PC-3 (cell line): ENCODE measurements at regions not wholly inside any gene's neighbourhood (a gene's known extent, or its start where the extent isn't known, plus 50 kb on each side); places are given as distances from the start of the nearest gene placed in this dataset.

Experiments
- ATAC-seq: fragments of 200-7000 bp; cut with Tn5 transposase; 2 replicates; pipeline ENCODE4 v1.9.1; 2020; ENCODE audit warnings: mild to moderate bottlenecking, moderate library complexity
- BruUV-seq: library from RNA; stranded (reverse); fragments of 400-500 nt; replicated peaks from 2 replicates; lab custom pipeline; 2021; lab: Mats Ljungman, UMichigan
- CTCF ChIA-PET: fragments of 300-600 bp; sonication (Branson Sonifier 250); formaldehyde crosslinking; loops from one replicate; lab custom pipeline; 2022; ENCODE audit warnings: antibody characterized with exemption; lab: Charles Lee
- POLR2A ChIA-PET: fragments of 300-600 bp; sonication (Branson Sonifier 250); formaldehyde crosslinking; loops from one replicate; lab custom pipeline; 2022; ENCODE audit warnings: antibody characterized with exemption; ENCODE audit not compliant: unreplicated experiment; lab: Charles Lee
- DNase-seq: peaks from one replicate; pipeline ENCODE4 v3.0.0-alpha.2; 2015
- H2AFZ ChIP-seq: fragments of 300-600 bp; sonication (generic); 2 replicates; pipeline ENCODE4 v1.6.0; 2016; ENCODE audit warnings: antibody characterized with exemption, low read length
- H3F3A ChIP-seq: fragments of 300-600 bp; sonication (generic); one replicate; pipeline ENCODE4 v1.6.0; 2017; ENCODE audit warnings: antibody characterized with exemption, low read length, control low read depth, mild to moderate bottlenecking; ENCODE audit not compliant: unreplicated experiment
- H3K27ac ChIP-seq: fragments of 300-600 bp; sonication (generic); 2 replicates; pipeline ENCODE4 v1.5.1; 2016; ENCODE audit warnings: mild to moderate bottlenecking, low read length
- H3K27me3 ChIP-seq: fragments of 300-600 bp; sonication (generic); 2 replicates; pipeline ENCODE4 v1.6.1; 2016; ENCODE audit warnings: low read length, mixed read lengths
- H3K36me3 ChIP-seq: fragments of 300-600 bp; sonication (generic); 2 replicates; pipeline ENCODE4 v1.6.1; 2016; ENCODE audit warnings: low read depth, mixed run types, low read length, mixed read lengths
- H3K4me1 ChIP-seq: fragments of 300-600 bp; sonication (generic); 2 replicates; pipeline ENCODE4 v1.5.1; 2016; ENCODE audit warnings: low read length; ENCODE audit not compliant: insufficient read depth
- H3K4me2 ChIP-seq: fragments of 300-600 bp; sonication (generic); 2 replicates; pipeline ENCODE4 v1.6.0; 2016; ENCODE audit warnings: low read length
- H3K4me3 ChIP-seq: fragments of 300-600 bp; sonication (generic); 2 replicates; pipeline ENCODE4 v1.5.1; 2016; ENCODE audit warnings: mild to moderate bottlenecking, low read length, mixed read lengths
- H3K79me2 ChIP-seq: fragments of 300-600 bp; sonication (generic); 2 replicates; pipeline ENCODE4 v1.6.1; 2017; ENCODE audit warnings: low read length, mixed read lengths
- H3K9ac ChIP-seq: fragments of 300-600 bp; sonication (generic); 2 replicates; pipeline ENCODE4 v1.6.0; 2016; ENCODE audit warnings: mild to moderate bottlenecking, low read length
- H3K9me2 ChIP-seq: fragments of 300-600 bp; sonication (generic); replicated peaks from 2 replicates; pipeline ENCODE4 v1.6.1; 2016; ENCODE audit warnings: mixed run types, low read length, mixed read lengths
- H3K9me3 ChIP-seq: fragments of 300-600 bp; sonication (generic); 2 replicates; pipeline ENCODE4 v1.6.1; 2016; ENCODE audit warnings: low read length, mixed read lengths
- H4K20me1 ChIP-seq: fragments of 300-600 bp; sonication (generic); 2 replicates; pipeline ENCODE4 v1.6.1; 2016; ENCODE audit warnings: low read length, mixed read lengths
- EZH2 ChIP-seq: fragments of 300-600 bp; sonication (generic); IDR thresholded peaks from one replicate; pipeline ENCODE4 v1.6.1; 2017; ENCODE audit warnings: antibody characterized with exemption, mild to moderate bottlenecking, low read length; ENCODE audit not compliant: unreplicated experiment
- EZH2phosphoT487 ChIP-seq: fragments of 300-600 bp; sonication (generic); IDR thresholded peaks from 2 replicates; pipeline ENCODE4 v1.6.1; 2018; ENCODE audit warnings: mild to moderate bottlenecking, antibody characterized with exemption, low read length, borderline replicate concordance
- intact Hi-C: fragments of 100-400 bp; cut with micrococcal nuclease; formaldehyde crosslinking; loops from 2 replicates; pipeline ENCODE4 v1.9.0; 2023
- TF ChIP-seq, protein P1 (sequence below): fragments of 300-600 bp; sonication (generic); conservative IDR thresholded peaks from 2 replicates; pipeline ENCODE4 v1.5.1; 2017; ENCODE audit warnings: antibody characterized with exemption, low read depth, mild to moderate bottlenecking, low read length

DNA sequence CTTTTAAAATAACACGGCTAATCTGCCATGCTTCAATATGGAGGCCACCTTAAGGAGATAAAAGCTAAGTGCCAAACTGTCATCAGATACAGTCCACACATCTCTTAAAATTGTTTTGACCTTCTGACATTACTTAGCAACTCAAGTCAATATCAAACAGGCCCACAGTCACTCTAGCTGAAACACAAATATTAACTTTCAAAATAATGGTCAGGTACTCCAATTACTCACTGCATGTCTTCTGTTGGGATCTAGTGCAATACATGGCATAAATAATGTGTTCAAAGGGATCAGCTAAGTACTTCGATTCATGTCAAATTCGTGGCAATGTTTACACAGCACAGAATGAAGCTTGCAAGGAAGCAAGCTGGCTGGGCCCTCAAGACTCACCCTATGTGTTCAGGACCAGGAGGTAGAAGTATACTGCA is 133.9 kb upstream of the BEND6 start:
- Histone ChIP-seq H3K79me2 (peaks cover 20% of the 10 kb centered on the region), H3K4me3 (no peak overlapping the region), H3K9me3 (no peaks in the 10 kb centered on the region), H4K20me1 (no peaks in the 10 kb centered on the region), H2AFZ (no peak overlapping the region), H3K36me3 (no peaks in the 10 kb centered on the region), H3K4me1 (no peaks in the 10 kb centered on the region), H3K9me2 (no peaks in the 10 kb centered on the region), H3K4me2 (no peak overlapping the region), H3F3A (no peaks in the 10 kb centered on the region), H3K27ac (no peak overlapping the region), H3K27me3 (no peaks in the 10 kb centered on the region), H3K9ac (no peak overlapping the region)
- TF ChIP-seq, protein P1, sequence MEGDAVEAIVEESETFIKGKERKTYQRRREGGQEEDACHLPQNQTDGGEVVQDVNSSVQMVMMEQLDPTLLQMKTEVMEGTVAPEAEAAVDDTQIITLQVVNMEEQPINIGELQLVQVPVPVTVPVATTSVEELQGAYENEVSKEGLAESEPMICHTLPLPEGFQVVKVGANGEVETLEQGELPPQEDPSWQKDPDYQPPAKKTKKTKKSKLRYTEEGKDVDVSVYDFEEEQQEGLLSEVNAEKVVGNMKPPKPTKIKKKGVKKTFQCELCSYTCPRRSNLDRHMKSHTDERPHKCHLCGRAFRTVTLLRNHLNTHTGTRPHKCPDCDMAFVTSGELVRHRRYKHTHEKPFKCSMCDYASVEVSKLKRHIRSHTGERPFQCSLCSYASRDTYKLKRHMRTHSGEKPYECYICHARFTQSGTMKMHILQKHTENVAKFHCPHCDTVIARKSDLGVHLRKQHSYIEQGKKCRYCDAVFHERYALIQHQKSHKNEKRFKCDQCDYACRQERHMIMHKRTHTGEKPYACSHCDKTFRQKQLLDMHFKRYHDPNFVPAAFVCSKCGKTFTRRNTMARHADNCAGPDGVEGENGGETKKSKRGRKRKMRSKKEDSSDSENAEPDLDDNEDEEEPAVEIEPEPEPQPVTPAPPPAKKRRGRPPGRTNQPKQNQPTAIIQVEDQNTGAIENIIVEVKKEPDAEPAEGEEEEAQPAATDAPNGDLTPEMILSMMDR = no peak
- TF ChIP-seq EZH2 (no peak), EZH2phosphoT487 (no peak)
- BruUV-seq = no TSS peak
- ChIA-PET CTCF (no interaction called here), POLR2A (no interaction called here)
- intact Hi-C loops = no loop called here
- no peak; the same call in 1 of the 2 replicates for ATAC-seq
- DNase-seq = no peak

DNA sequence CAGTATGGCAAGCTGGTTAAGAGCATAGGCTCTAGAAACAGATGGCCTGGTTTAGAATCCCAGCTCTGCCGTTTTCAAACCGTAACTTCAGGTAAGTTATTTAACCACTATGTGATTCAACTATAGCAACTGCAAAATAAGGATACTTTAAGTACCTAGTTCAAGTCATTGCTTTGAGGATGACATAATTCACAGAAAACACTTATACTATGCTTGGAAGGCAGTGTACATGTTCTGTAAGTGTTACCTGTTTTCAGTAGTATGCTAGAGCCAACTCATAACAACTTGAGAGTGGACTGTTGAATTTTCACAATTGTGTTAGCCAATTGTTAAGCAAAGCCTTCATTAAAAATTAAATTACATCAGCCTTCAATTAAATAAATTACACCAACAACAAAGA is 134.8 kb upstream of the BEND6 start:
- POLR2A ChIA-PET = interaction anchor here (0.6 kb wide), 1 partner anchor 18 kb away, joined by 5 read pairs; no protein-coding TSS in a partner anchor
- H3K9ac ChIP-seq = no peak overlapping the region
- H4K20me1 ChIP-seq = no peaks in the 10 kb centered on the region

DNA sequence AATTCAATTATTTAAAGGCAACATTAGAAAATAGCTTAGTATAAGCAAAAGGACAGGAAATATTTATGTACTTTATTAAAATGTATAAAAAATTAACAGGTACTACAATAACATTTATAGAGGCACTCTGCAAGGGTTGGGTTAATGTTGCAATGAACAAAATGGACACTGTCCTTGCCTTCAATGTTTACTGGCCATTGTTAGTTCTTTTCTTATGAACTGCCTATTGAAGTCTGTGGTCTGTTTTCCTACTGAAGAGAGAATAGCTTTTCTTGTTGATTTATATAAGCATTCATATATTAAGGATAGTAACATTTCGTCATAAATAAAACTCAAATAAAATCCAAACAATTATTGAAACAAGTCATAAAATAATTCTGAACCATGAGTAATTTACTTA is 135.3 kb upstream of the BEND6 start:
- Histone ChIP-seq H3K27me3 (no peaks in the 10 kb centered on the region), H2AFZ (no peak overlapping the region), H3K9ac (no peak overlapping the region), H3K36me3 (no peaks in the 10 kb centered on the region), H3F3A (no peaks in the 10 kb centered on the region), H3K9me3 (no peaks in the 10 kb centered on the region), H3K79me2 (peaks cover 31% of the 10 kb centered on the region), H3K9me2 (no peaks in the 10 kb centered on the region), H3K27ac (no peak overlapping the region), H3K4me2 (no peak overlapping the region), H4K20me1 (0 out of 2 replicates have a peak, but pooled peaks cover 2% of the 10 kb centered on the region), H3K4me3 (no peak overlapping the region), H3K4me1 (0 out of 2 replicates have a peak, but pooled peaks cover under 1% of the 10 kb centered on the region)
- ChIA-PET CTCF (interaction anchor here (0.5 kb wide), 1 partner anchor 199 kb away, joined by 5 read pairs; no protein-coding TSS in a partner anchor), POLR2A (interaction anchor here (0.6 kb wide), 2 partner anchors 18 to 117 kb away, joined by 5 read pairs; no protein-coding TSS in a partner anchor)
- intact Hi-C loops = no loop called here
- ATAC-seq (no peak), DNase-seq (no peak)
- BruUV-seq = no TSS peak
- TF ChIP-seq EZH2 (no peak), EZH2phosphoT487 (no peak)
- TF ChIP-seq, protein P1 = no peak

More for the DNA sequence above, 134.8 kb upstream of the BEND6 start:
- DNase-seq (no peak), ATAC-seq (no peak)
- intact Hi-C loops = no loop called here
- Histone ChIP-seq H2AFZ (no peak overlapping the region), H3K27ac (no peak overlapping the region), H3K27me3 (no peaks in the 10 kb centered on the region), H3K4me3 (no peak overlapping the region), H3K9me2 (no peaks in the 10 kb centered on the region), H3K79me2 (peaks cover 26% of the 10 kb centered on the region), H3K4me2 (no peak overlapping the region), H3K9me3 (no peaks in the 10 kb centered on the region), H3F3A (no peaks in the 10 kb centered on the region), H3K36me3 (no peaks in the 10 kb centered on the region), H3K4me1 (no peaks in the 10 kb centered on the region)
- CTCF ChIA-PET = no interaction called here
- TF ChIP-seq, protein P1 = no peak
- TF ChIP-seq EZH2phosphoT487 (no peak), EZH2 (no peak)
- BruUV-seq = no TSS peak
